GM06990 (cell line): ENCODE measurements at regions not wholly inside any gene's neighbourhood (a gene's known extent, or its start where the extent isn't known, plus 50 kb on each side); places are given as distances from the start of the nearest gene placed in this dataset.

Experiments
- DNase-seq: peaks from one replicate; pipeline ENCODE4 v3.0.0-alpha.2; 2011; ENCODE audit not compliant: insufficient read length; ENCODE audit errors: extremely low read depth
- H3K27me3 ChIP-seq: replicated peaks from 2 replicates; pipeline ENCODE4 v1.6.0; 2011; ENCODE audit warnings: low read length; ENCODE audit not compliant: control insufficient read depth, insufficient read depth
- H3K36me3 ChIP-seq: 2 replicates; pipeline ENCODE4 v1.5.1; 2011; ENCODE audit warnings: low read length; ENCODE audit not compliant: control insufficient read depth, insufficient read depth
- H3K4me3 ChIP-seq: replicated peaks from 2 replicates; pipeline ENCODE4 v1.5.1; 2011; ENCODE audit warnings: low read depth, mild to moderate bottlenecking, control low read depth, low read length
- TF ChIP-seq, protein P1 (sequence below): IDR thresholded peaks from 2 replicates; pipeline ENCODE4 v1.5.1; 2011; ENCODE audit warnings: low read length, control low read depth, mild to moderate bottlenecking, inconsistent platforms; ENCODE audit not compliant: insufficient read depth, poor library complexity, severe bottlenecking

DNA sequence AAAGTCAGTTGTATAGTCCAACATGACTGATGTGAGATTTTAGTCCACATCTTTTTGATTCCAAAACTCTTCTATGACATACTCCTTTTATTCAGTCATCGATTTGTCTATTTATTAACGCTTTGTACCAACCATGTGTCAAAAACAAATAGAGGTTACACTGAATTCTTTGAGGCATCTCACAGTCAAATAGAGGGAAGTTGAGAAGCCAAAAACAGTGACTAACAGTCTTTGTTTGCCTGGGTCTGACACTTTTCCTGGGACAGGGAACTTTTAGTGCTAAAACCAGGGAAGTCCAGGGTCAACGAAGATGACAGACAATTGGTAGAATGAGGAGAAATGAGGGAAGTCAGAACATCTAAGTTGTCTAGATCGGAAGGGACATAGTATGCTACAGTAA lies 169.9 kb upstream of the HS3ST1 start:
- Histone ChIP-seq H3K27me3 (no peaks in the 10 kb centered on the region), H3K4me3 (no peak overlapping the region), H3K36me3 (no peaks in the 10 kb centered on the region)
- no peak for DNase-seq
- TF ChIP-seq, protein P1, sequence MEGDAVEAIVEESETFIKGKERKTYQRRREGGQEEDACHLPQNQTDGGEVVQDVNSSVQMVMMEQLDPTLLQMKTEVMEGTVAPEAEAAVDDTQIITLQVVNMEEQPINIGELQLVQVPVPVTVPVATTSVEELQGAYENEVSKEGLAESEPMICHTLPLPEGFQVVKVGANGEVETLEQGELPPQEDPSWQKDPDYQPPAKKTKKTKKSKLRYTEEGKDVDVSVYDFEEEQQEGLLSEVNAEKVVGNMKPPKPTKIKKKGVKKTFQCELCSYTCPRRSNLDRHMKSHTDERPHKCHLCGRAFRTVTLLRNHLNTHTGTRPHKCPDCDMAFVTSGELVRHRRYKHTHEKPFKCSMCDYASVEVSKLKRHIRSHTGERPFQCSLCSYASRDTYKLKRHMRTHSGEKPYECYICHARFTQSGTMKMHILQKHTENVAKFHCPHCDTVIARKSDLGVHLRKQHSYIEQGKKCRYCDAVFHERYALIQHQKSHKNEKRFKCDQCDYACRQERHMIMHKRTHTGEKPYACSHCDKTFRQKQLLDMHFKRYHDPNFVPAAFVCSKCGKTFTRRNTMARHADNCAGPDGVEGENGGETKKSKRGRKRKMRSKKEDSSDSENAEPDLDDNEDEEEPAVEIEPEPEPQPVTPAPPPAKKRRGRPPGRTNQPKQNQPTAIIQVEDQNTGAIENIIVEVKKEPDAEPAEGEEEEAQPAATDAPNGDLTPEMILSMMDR: no peak

GRCh38 chr4:11597506-11597905 lies 168.8 kb upstream of the HS3ST1 start:
- DNase-seq: no peak
- TF ChIP-seq, protein P1: no peak

GRCh38 chr4:11596989-11597388 lies 168.3 kb upstream of the HS3ST1 start:
- Histone ChIP-seq H3K36me3 (no peaks in the 10 kb centered on the region), H3K27me3 (no peaks in the 10 kb centered on the region), H3K4me3 (no peak overlapping the region)
- TF ChIP-seq, protein P1: no peak
- no peak for DNase-seq

More at GRCh38 chr4:11597506-11597905, 168.8 kb upstream of the HS3ST1 start:
- H3K4me3 ChIP-seq: no peak overlapping the region
- H3K27me3 ChIP-seq: no peaks in the 10 kb centered on the region
- no peaks in the 10 kb centered on the region for H3K36me3 ChIP-seq

- H3K4me3 ChIP-seq: no peak overlapping the region
- no peaks in the 10 kb centered on the region for H3K27me3 ChIP-seq
- H3K36me3 ChIP-seq: no peaks in the 10 kb centered on the region
- TF ChIP-seq, protein P1: no peak
- no peak for DNase-seq
Measured at GRCh38 chr4:11593576-11594116, 165.0 kb upstream of the HS3ST1 start.

GRCh38 chr4:11592276-11592675 lies 163.6 kb upstream of the HS3ST1 start:
- no peaks in the 10 kb centered on the region for H3K27me3 ChIP-seq
- H3K4me3 ChIP-seq: no peak overlapping the region
- DNase-seq: no peak
- TF ChIP-seq, protein P1: no peak
- H3K36me3 ChIP-seq: no peaks in the 10 kb centered on the region

DNA sequence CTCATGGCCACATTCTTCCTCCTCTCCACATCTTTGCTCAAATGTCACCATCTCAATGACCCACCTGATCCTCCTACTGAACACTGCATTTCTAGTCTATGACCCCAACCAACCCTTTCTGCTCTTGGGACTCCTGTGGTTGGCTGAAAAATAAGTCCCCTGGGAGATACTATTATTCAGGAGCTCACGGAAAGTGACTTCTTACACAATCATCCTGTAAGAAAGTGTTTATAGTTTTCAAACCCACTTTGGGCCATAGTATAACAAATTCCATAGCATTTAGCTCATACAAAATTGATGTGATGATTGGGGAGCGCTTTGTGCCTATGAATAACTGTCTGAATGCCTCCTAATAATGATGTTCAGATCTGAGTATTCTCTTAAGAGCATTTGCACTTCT lies 161.4 kb upstream of the HS3ST1 start:
- Histone ChIP-seq H3K4me3 (no peak overlapping the region), H3K36me3 (no peaks in the 10 kb centered on the region), H3K27me3 (no peaks in the 10 kb centered on the region)
- TF ChIP-seq, protein P1: no peak
- DNase-seq: no peak
